Tibial nerve (tissue), 3 donors: ENCODE measurements at regions not wholly inside any gene's neighbourhood (a gene's known extent, or its start where the extent isn't known, plus 50 kb on each side); places are given as distances from the start of the nearest gene placed in this dataset.

Experiments
- POLR2A ChIP-seq, 2 donors: fragments of 450-650 bp; IDR thresholded peaks; one replicate each; pipeline ENCODE4 v1.6.1; 2017; ENCODE audit warnings: antibody characterized with exemption in 2 of 2, mild to moderate bottlenecking in 2 of 2, moderate library complexity in 2 of 2
- TF ChIP-seq, protein P1 (sequence below), 5 experiments: fragments of 200-600 bp in 3 of 5; fragments of 450-650 bp in 2 of 5; sonication (generic) in 3 of 5; IDR thresholded peaks; one replicate each; pipeline ENCODE4 v1.5.1; 2016 to 2019; ENCODE audit warnings: antibody characterized with exemption in 5 of 5, mild to moderate bottlenecking in 3 of 5, moderate library complexity in 2 of 5

GRCh38 chr16:66295761-66296546 is 70.5 kb upstream of the CDH5 start:
- TF ChIP-seq, protein P1, sequence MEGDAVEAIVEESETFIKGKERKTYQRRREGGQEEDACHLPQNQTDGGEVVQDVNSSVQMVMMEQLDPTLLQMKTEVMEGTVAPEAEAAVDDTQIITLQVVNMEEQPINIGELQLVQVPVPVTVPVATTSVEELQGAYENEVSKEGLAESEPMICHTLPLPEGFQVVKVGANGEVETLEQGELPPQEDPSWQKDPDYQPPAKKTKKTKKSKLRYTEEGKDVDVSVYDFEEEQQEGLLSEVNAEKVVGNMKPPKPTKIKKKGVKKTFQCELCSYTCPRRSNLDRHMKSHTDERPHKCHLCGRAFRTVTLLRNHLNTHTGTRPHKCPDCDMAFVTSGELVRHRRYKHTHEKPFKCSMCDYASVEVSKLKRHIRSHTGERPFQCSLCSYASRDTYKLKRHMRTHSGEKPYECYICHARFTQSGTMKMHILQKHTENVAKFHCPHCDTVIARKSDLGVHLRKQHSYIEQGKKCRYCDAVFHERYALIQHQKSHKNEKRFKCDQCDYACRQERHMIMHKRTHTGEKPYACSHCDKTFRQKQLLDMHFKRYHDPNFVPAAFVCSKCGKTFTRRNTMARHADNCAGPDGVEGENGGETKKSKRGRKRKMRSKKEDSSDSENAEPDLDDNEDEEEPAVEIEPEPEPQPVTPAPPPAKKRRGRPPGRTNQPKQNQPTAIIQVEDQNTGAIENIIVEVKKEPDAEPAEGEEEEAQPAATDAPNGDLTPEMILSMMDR (IDR thresholded peaks at IDR 0.05), result no peak
- no peak for TF ChIP-seq POLR2A (IDR thresholded peaks at IDR 0.05)
